CD14-positive monocyte (primary cell): ENCODE measurements at regions not wholly inside any gene's neighbourhood (a gene's known extent, or its start where the extent isn't known, plus 50 kb on each side); places are given as distances from the start of the nearest gene placed in this dataset.

Experiments used
- DNase-seq, 3 donors: peaks; one replicate each; pipeline ENCODE4 v3.0.0-alpha.2; 2011 to 2022
- H2AFZ ChIP-seq: 2 replicates; pipeline ENCODE4 v1.6.0; 2012; ENCODE audit warnings: mild to moderate bottlenecking, low read depth, low read length, inconsistent platforms; ENCODE audit not compliant: insufficient read depth, poor library complexity, severe bottlenecking
- H3K27ac ChIP-seq, 2 donors: 1 replicate in 1 of 2; 2 replicates in 1 of 2; pipeline ENCODE4 v1.5.1; 2012 to 2013; ENCODE audit warnings: low read length in 2 of 2, control low read depth in 1 of 2, inconsistent platforms in 1 of 2, low read depth in 1 of 2, mild to moderate bottlenecking in 1 of 2
- H3K27me3 ChIP-seq, 2 donors: one replicate each; pipeline versions ENCODE4 v1.6.0 to v1.6.1; 2011 to 2013; ENCODE audit warnings: low read length in 2 of 2; ENCODE audit not compliant: control insufficient read depth in 2 of 2, insufficient read depth in 2 of 2
- H3K36me3 ChIP-seq, 2 donors: replicated peaks in 1 of 2; 1 replicate in 1 of 2; 2 replicates in 1 of 2; pipeline versions ENCODE4 v1.5.1 to v1.6.1; 2012 to 2013; ENCODE audit warnings: low read length in 2 of 2, control low read depth in 1 of 2, inconsistent platforms in 1 of 2, mild to moderate bottlenecking in 1 of 2; ENCODE audit not compliant: insufficient read depth in 2 of 2, control insufficient read depth in 1 of 2
- H3K4me1 ChIP-seq, 2 donors: 1 replicate in 1 of 2; 2 replicates in 1 of 2; pipeline versions ENCODE4 v1.5.1 to v1.6.1; 2012 to 2013; ENCODE audit warnings: low read length in 2 of 2, control low read depth in 1 of 2, inconsistent platforms in 1 of 2, mild to moderate bottlenecking in 1 of 2, moderate library complexity in 1 of 2; ENCODE audit not compliant: insufficient read depth in 2 of 2, control insufficient read depth in 1 of 2
- H3K4me2 ChIP-seq: replicated peaks from 2 replicates; pipeline ENCODE3; 2012; ENCODE audit warnings: low read length, moderate library complexity, mild to moderate bottlenecking; ENCODE audit not compliant: poor library complexity, severe bottlenecking; ENCODE audit errors: extremely low read depth
- H3K4me3 ChIP-seq, 3 experiments: fragments of 200-600 bp in 1 of 3; sonication (generic) in 1 of 3; replicated peaks in 1 of 3; 1 replicate in 2 of 3; 2 replicates in 1 of 3; pipeline ENCODE4 v1.5.1; 2011 to 2013; ENCODE audit warnings: low read length in 3 of 3, mild to moderate bottlenecking in 3 of 3, control low read depth in 2 of 3, low read depth in 2 of 3, inconsistent platforms in 1 of 3, moderate library complexity in 1 of 3
- H3K79me2 ChIP-seq: 2 replicates; pipeline ENCODE4 v1.6.0; 2012; ENCODE audit warnings: mild to moderate bottlenecking, control low read depth, inconsistent platforms, low read length, moderate library complexity; ENCODE audit not compliant: insufficient read depth
- H3K9ac ChIP-seq: 2 replicates; pipeline ENCODE4 v1.6.0; 2017; ENCODE audit warnings: low read length, mild to moderate bottlenecking; ENCODE audit not compliant: insufficient read depth, poor library complexity, severe bottlenecking
- H3K9me3 ChIP-seq, 2 donors: replicated peaks in 1 of 2; 1 replicate in 1 of 2; 2 replicates in 1 of 2; pipeline versions ENCODE4 v1.5.1 to v1.6.1; 2012 to 2013; ENCODE audit warnings: low read length in 2 of 2, control low read depth in 1 of 2; ENCODE audit not compliant: control insufficient read depth in 1 of 2, insufficient read depth in 1 of 2
- H4K20me1 ChIP-seq: 2 replicates; pipeline ENCODE4 v1.6.0; 2012; ENCODE audit warnings: mild to moderate bottlenecking, low read length, control low read depth, moderate library complexity; ENCODE audit not compliant: insufficient read depth
- H3K27ac Mint-ChIP-seq, 7 donors: one replicate each; pipeline ENCODE4 v1.8.0; 2020; ENCODE audit warnings: mild to moderate bottlenecking in 7 of 7, mixed read lengths in 7 of 7, moderate library complexity in 6 of 7, inconsistent platforms in 2 of 7
- H3K27me3 Mint-ChIP-seq, 3 donors: one replicate each; pipeline ENCODE4 v1.8.0; 2021 to 2022; ENCODE audit warnings: low read depth in 3 of 3, mild to moderate bottlenecking in 3 of 3, mixed read lengths in 3 of 3, moderate library complexity in 3 of 3, inconsistent platforms in 1 of 3
- H3K36me3 Mint-ChIP-seq, 2 donors: one replicate each; pipeline ENCODE4 v1.8.0; 2020; ENCODE audit warnings: mixed read lengths in 2 of 2, inconsistent platforms in 1 of 2, mild to moderate bottlenecking in 1 of 2
- H3K4me1 Mint-ChIP-seq: one replicate; pipeline ENCODE4 v1.8.0; 2020; ENCODE audit warnings: mild to moderate bottlenecking, mixed read lengths
- H3K4me3 Mint-ChIP-seq, 2 donors: one replicate each; pipeline ENCODE4 v1.8.0; 2020; ENCODE audit warnings: mild to moderate bottlenecking in 2 of 2, mixed read lengths in 2 of 2, moderate library complexity in 1 of 2
- H3K9me3 Mint-ChIP-seq, 7 donors: one replicate each; pipeline ENCODE4 v1.8.0; 2020 to 2022; ENCODE audit warnings: mixed read lengths in 7 of 7, mild to moderate bottlenecking in 6 of 7, moderate library complexity in 6 of 7, inconsistent platforms in 2 of 7
- WGBS: methylation state at CpG from one replicate; pipeline ENCODE4 v1.1.5; 2013; ENCODE audit warnings: missing lambda C conversion rate; ENCODE audit not compliant: insufficient coverage; 5-methylcytosine and 5-hydroxymethylcytosine counted together
- intact Hi-C, 2 donors: fragments of 100-400 bp; cut with micrococcal nuclease; formaldehyde crosslinking; loops; one replicate each; pipeline versions ENCODE4 v1.15.0 to v1.15.1; 2023
- TF ChIP-seq, protein P1 (sequence below): fragments of 200-600 bp; IDR thresholded peaks from one replicate; pipeline ENCODE4 v1.8.0; 2022; ENCODE audit warnings: antibody characterized with exemption, mild to moderate bottlenecking

DNA sequence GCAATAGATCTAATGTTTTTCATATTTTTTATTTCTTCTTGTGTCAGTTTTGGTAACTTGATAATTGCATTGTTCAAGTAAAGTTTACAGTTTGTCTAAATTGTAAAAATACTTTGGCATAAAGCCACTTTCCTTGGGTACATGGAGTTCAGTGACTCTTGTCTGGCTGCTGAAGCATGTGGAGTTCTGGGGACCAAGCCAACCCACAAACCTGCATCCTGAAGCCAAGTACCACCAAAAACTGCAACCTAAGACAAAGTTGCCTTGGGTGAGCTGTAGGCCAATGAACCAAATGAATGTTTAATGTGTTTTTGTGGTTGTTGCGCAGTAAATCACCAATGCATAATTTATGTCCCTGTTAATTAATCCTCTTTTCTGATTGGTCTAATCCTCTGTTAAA lies 872.6 kb downstream of the BCL11A start:
- no peak overlapping the region for H3K4me3 ChIP-seq
- peaks cover 0 to 2% (median 0%) of the 10 kb centered on the region in 3 donors for H3K27me3 Mint-ChIP-seq
- no peak overlapping the region for H3K27ac Mint-ChIP-seq
- TF ChIP-seq, protein P1, sequence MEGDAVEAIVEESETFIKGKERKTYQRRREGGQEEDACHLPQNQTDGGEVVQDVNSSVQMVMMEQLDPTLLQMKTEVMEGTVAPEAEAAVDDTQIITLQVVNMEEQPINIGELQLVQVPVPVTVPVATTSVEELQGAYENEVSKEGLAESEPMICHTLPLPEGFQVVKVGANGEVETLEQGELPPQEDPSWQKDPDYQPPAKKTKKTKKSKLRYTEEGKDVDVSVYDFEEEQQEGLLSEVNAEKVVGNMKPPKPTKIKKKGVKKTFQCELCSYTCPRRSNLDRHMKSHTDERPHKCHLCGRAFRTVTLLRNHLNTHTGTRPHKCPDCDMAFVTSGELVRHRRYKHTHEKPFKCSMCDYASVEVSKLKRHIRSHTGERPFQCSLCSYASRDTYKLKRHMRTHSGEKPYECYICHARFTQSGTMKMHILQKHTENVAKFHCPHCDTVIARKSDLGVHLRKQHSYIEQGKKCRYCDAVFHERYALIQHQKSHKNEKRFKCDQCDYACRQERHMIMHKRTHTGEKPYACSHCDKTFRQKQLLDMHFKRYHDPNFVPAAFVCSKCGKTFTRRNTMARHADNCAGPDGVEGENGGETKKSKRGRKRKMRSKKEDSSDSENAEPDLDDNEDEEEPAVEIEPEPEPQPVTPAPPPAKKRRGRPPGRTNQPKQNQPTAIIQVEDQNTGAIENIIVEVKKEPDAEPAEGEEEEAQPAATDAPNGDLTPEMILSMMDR: no peak
- no peaks in the 10 kb centered on the region for H4K20me1 ChIP-seq
- WGBS: no CpG with 5 or more reads among the region's 1 CpG
- H2AFZ ChIP-seq: no peak overlapping the region
- DNase-seq: no peak
- H3K79me2 ChIP-seq: no peaks in the 10 kb centered on the region
- peaks cover 3 to 7% of the 10 kb centered on the region in 2 donors for H3K4me1 ChIP-seq
- no peaks in the 10 kb centered on the region for H3K36me3 Mint-ChIP-seq
- H3K4me1 Mint-ChIP-seq: peaks cover 9% of the 10 kb centered on the region
- no peaks in the 10 kb centered on the region for H3K27me3 ChIP-seq
- H3K36me3 ChIP-seq: no peaks in the 10 kb centered on the region
- no peaks in the 10 kb centered on the region for H3K9me3 Mint-ChIP-seq
- H3K9me3 ChIP-seq: no peaks in the 10 kb centered on the region
- no peak overlapping the region for H3K4me2 ChIP-seq
- no peak overlapping the region for H3K9ac ChIP-seq
- H3K27ac ChIP-seq: no peak overlapping the region
- intact Hi-C loops: no loop called here
- no peak overlapping the region for H3K4me3 Mint-ChIP-seq

DNA sequence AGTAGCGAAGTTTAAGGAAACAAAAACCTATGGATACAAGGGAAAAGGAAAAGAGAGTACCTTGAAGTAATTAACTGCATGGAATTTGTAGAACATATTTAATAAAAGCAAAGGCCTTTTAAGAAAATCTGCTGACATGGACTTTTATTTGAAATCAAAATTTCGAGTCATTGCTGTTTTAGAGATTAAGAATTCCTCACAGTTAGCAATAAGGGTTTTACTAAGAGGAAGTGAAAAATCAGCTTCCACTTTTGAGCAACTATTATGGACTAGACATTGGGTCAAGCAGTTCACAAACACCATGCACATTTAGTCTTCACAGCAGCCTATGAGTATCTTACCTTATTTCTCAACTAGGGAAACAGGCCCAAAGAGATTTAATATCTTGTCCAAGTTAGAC lies 876.3 kb downstream of the BCL11A start:
- Histone ChIP-seq H3K9me3 (no peaks in the 10 kb centered on the region), H3K4me2 (no peak overlapping the region), H3K9ac (no peak overlapping the region), H3K36me3 (no peaks in the 10 kb centered on the region), H4K20me1 (no peaks in the 10 kb centered on the region), H2AFZ (no peak overlapping the region), H3K79me2 (no peaks in the 10 kb centered on the region), H3K4me1 (peaks cover 3 to 7% of the 10 kb centered on the region in 2 donors), H3K4me3 (no peak overlapping the region), H3K27me3 (no peaks in the 10 kb centered on the region), H3K27ac (no peak overlapping the region)
- Mint-ChIP-seq H3K4me1 (peaks cover 9% of the 10 kb centered on the region), H3K9me3 (no peaks in the 10 kb centered on the region), H3K4me3 (no peak overlapping the region), H3K27ac (no peak overlapping the region), H3K27me3 (peaks cover 0 to 2% (median 2%) of the 10 kb centered on the region in 3 donors), H3K36me3 (no peaks in the 10 kb centered on the region)
- DNase-seq: peak; percentile 4 to 12 (median 9)
- TF ChIP-seq, protein P1: no peak
- no CpG with 5 or more reads among the region's 2 CpGs for WGBS
- intact Hi-C loops: no loop called here
